Activated naive CD8-positive, alpha-beta T cell treated with anti-CD3 and anti-CD28 coated beads, Interleukin-2, amount 50 U/mL, for 24 hours (primary cell): ENCODE measurements at regions not wholly inside any gene's neighbourhood (a gene's known extent, or its start where the extent isn't known, plus 50 kb on each side); places are given as distances from the start of the nearest gene placed in this dataset.

Source experiments
- ATAC-seq: fragments of 150-1000 bp; cut with Tn5 transposase; one replicate; pipeline ENCODE4 v1.10.0; 2021
- DNase-seq: peaks from one replicate; pipeline ENCODE4 v3.0.0; 2021
- H3K27ac Mint-ChIP-seq: one replicate; pipeline ENCODE4 v1.8.0; 2021; ENCODE audit warnings: mild to moderate bottlenecking, mixed read lengths
- H3K27me3 Mint-ChIP-seq: one replicate; pipeline ENCODE4 v1.8.0; 2021; ENCODE audit warnings: mixed read lengths
- H3K36me3 Mint-ChIP-seq: one replicate; pipeline ENCODE4 v1.8.0; 2021; ENCODE audit warnings: low read depth, mixed read lengths
- H3K4me1 Mint-ChIP-seq: one replicate; pipeline ENCODE4 v1.8.0; 2021; ENCODE audit warnings: mixed read lengths
- H3K4me3 Mint-ChIP-seq: one replicate; pipeline ENCODE4 v1.8.0; 2021; ENCODE audit warnings: mild to moderate bottlenecking, moderate library complexity, mixed read lengths
- H3K9me3 Mint-ChIP-seq: one replicate; pipeline ENCODE4 v1.8.0; 2021; ENCODE audit warnings: mixed read lengths

GRCh38 chr1:186620566-186621350 lies 59.5 kb downstream of the PTGS2 start:
- ATAC-seq (peak; percentile 50), DNase-seq (no peak)

GRCh38 chr1:186618401-186619170 lies 61.6 kb downstream of the PTGS2 start:
- Mint-ChIP-seq H3K27ac (no peak overlapping the region), H3K9me3 (no peaks in the 10 kb centered on the region), H3K4me3 (peak overlapping the region; percentile 67), H3K36me3 (no peaks in the 10 kb centered on the region), H3K27me3 (peaks cover 3% of the 10 kb centered on the region), H3K4me1 (peaks cover 37% of the 10 kb centered on the region)
- ATAC-seq = peak; percentile 95
- peak; percentile 50 for DNase-seq

More at GRCh38 chr1:186620566-186621350, 59.5 kb downstream of the PTGS2 start:
- peaks cover 22% of the 10 kb centered on the region for H3K4me1 Mint-ChIP-seq
- no peaks in the 10 kb centered on the region for H3K36me3 Mint-ChIP-seq
- no peaks in the 10 kb centered on the region for H3K9me3 Mint-ChIP-seq
- H3K27me3 Mint-ChIP-seq = peaks cover 6% of the 10 kb centered on the region
- H3K27ac Mint-ChIP-seq = no peak overlapping the region
- no peak overlapping the region for H3K4me3 Mint-ChIP-seq

- no peaks in the 10 kb centered on the region for H3K36me3 Mint-ChIP-seq
- ATAC-seq (no peak), DNase-seq (no peak)
- peaks cover 37% of the 10 kb centered on the region for H3K4me1 Mint-ChIP-seq
- peak overlapping the region; percentile 53 for H3K4me3 Mint-ChIP-seq
- H3K27ac Mint-ChIP-seq = peak overlapping the region; percentile 46
- peaks cover 3% of the 10 kb centered on the region for H3K27me3 Mint-ChIP-seq
- H3K9me3 Mint-ChIP-seq = no peaks in the 10 kb centered on the region
These were observed 62.3 kb downstream of the PTGS2 start for GRCh38 chr1:186617926-186618325.

GRCh38 chr1:186616511-186616910 lies 63.7 kb downstream of the PTGS2 start:
- peaks cover 5% of the 10 kb centered on the region for H3K27me3 Mint-ChIP-seq
- no peak overlapping the region for H3K4me3 Mint-ChIP-seq
- DNase-seq (no peak), ATAC-seq (no peak)
- H3K4me1 Mint-ChIP-seq = peaks cover 37% of the 10 kb centered on the region
- H3K36me3 Mint-ChIP-seq = no peaks in the 10 kb centered on the region
- no peaks in the 10 kb centered on the region for H3K9me3 Mint-ChIP-seq
- no peak overlapping the region for H3K27ac Mint-ChIP-seq

GRCh38 chr1:186615332-186615731 lies 64.9 kb downstream of the PTGS2 start:
- H3K36me3 Mint-ChIP-seq = no peaks in the 10 kb centered on the region
- peaks cover 5% of the 10 kb centered on the region for H3K27me3 Mint-ChIP-seq
- H3K4me3 Mint-ChIP-seq = no peak overlapping the region
- peaks cover 29% of the 10 kb centered on the region for H3K4me1 Mint-ChIP-seq
- H3K27ac Mint-ChIP-seq = no peak overlapping the region
- ATAC-seq (no peak), DNase-seq (no peak)
- H3K9me3 Mint-ChIP-seq = no peaks in the 10 kb centered on the region

- H3K4me3 Mint-ChIP-seq = no peak overlapping the region
- H3K4me1 Mint-ChIP-seq = peaks cover 20% of the 10 kb centered on the region
- ATAC-seq = no peak
- DNase-seq = no peak
- no peak overlapping the region for H3K27ac Mint-ChIP-seq
- H3K36me3 Mint-ChIP-seq = no peaks in the 10 kb centered on the region
- peaks cover 12% of the 10 kb centered on the region for H3K27me3 Mint-ChIP-seq
- H3K9me3 Mint-ChIP-seq = no peaks in the 10 kb centered on the region
These were observed 69.1 kb downstream of the PTGS2 start for GRCh38 chr1:186611156-186611555.

- no peaks in the 10 kb centered on the region for H3K9me3 Mint-ChIP-seq
- ATAC-seq (no peak), DNase-seq (no peak)
- no peaks in the 10 kb centered on the region for H3K36me3 Mint-ChIP-seq
- no peak overlapping the region for H3K27ac Mint-ChIP-seq
- no peak overlapping the region for H3K4me3 Mint-ChIP-seq
- peaks cover 8% of the 10 kb centered on the region for H3K4me1 Mint-ChIP-seq
- peaks cover 13% of the 10 kb centered on the region for H3K27me3 Mint-ChIP-seq
These were observed 71.0 kb downstream of the PTGS2 start for GRCh38 chr1:186609183-186609582.

- Mint-ChIP-seq H3K36me3 (no peaks in the 10 kb centered on the region), H3K27me3 (peaks cover 21% of the 10 kb centered on the region), H3K4me3 (no peak overlapping the region), H3K4me1 (peaks cover 6% of the 10 kb centered on the region), H3K9me3 (no peaks in the 10 kb centered on the region), H3K27ac (no peak overlapping the region)
- DNase-seq (peak; percentile 16), ATAC-seq (peak; percentile 61)
These were observed 74.4 kb downstream of the PTGS2 start for GRCh38 chr1:186605762-186606350.

GRCh38 chr1:186595969-186596368 lies 84.3 kb downstream of the PTGS2 start:
- Mint-ChIP-seq H3K27me3 (peaks cover 59% of the 10 kb centered on the region), H3K9me3 (peaks cover 44% of the 10 kb centered on the region), H3K27ac (no peak overlapping the region), H3K4me1 (peaks cover 6% of the 10 kb centered on the region), H3K36me3 (peaks cover 4% of the 10 kb centered on the region), H3K4me3 (no peak overlapping the region)
- DNase-seq (no peak), ATAC-seq (peak; percentile 75)

- peak; percentile 70 for ATAC-seq
- Mint-ChIP-seq H3K4me3 (no peak overlapping the region), H3K4me1 (peaks cover 13% of the 10 kb centered on the region), H3K9me3 (peaks cover 7% of the 10 kb centered on the region), H3K27ac (no peak overlapping the region), H3K27me3 (peaks cover 7% of the 10 kb centered on the region), H3K36me3 (peaks cover 3% of the 10 kb centered on the region)
- DNase-seq = no peak
These were observed 101.8 kb downstream of the PTGS2 start for GRCh38 chr1:186578325-186579016.

GRCh38 chr1:186577633-186578032 lies 102.6 kb downstream of the PTGS2 start:
- Mint-ChIP-seq H3K4me3 (no peak overlapping the region), H3K9me3 (peaks cover under 1% of the 10 kb centered on the region), H3K4me1 (peaks cover 15% of the 10 kb centered on the region), H3K27me3 (peaks cover 7% of the 10 kb centered on the region), H3K36me3 (no peaks in the 10 kb centered on the region), H3K27ac (no peak overlapping the region)
- ATAC-seq (no peak), DNase-seq (no peak)

- H3K27me3 Mint-ChIP-seq = peaks cover 7% of the 10 kb centered on the region
- H3K4me3 Mint-ChIP-seq = no peak overlapping the region
- ATAC-seq = no peak
These were observed 103.0 kb downstream of the PTGS2 start for GRCh38 chr1:186577216-186577615.

GRCh38 chr1:186575348-186575747 lies 104.9 kb downstream of the PTGS2 start:
- no peak for DNase-seq
- peaks cover 3% of the 10 kb centered on the region for H3K36me3 Mint-ChIP-seq
- H3K4me1 Mint-ChIP-seq = peaks cover 29% of the 10 kb centered on the region
- H3K4me3 Mint-ChIP-seq = no peak overlapping the region
- H3K9me3 Mint-ChIP-seq = no peaks in the 10 kb centered on the region
- no peak overlapping the region for H3K27ac Mint-ChIP-seq
- ATAC-seq = no peak
- peaks cover 6% of the 10 kb centered on the region for H3K27me3 Mint-ChIP-seq

More at GRCh38 chr1:186577216-186577615, 103.0 kb downstream of the PTGS2 start:
- DNase-seq = no peak
- no peaks in the 10 kb centered on the region for H3K9me3 Mint-ChIP-seq
- no peak overlapping the region for H3K27ac Mint-ChIP-seq
- H3K36me3 Mint-ChIP-seq = no peaks in the 10 kb centered on the region
- peaks cover 19% of the 10 kb centered on the region for H3K4me1 Mint-ChIP-seq

GRCh38 chr1:186574926-186575325 lies 105.3 kb downstream of the PTGS2 start:
- H3K36me3 Mint-ChIP-seq = peaks cover 3% of the 10 kb centered on the region
- no peak overlapping the region for H3K27ac Mint-ChIP-seq
- ATAC-seq = no peak
- peaks cover 29% of the 10 kb centered on the region for H3K4me1 Mint-ChIP-seq
- no peak for DNase-seq
- no peak overlapping the region for H3K4me3 Mint-ChIP-seq
- no peaks in the 10 kb centered on the region for H3K9me3 Mint-ChIP-seq
- H3K27me3 Mint-ChIP-seq = peaks cover 6% of the 10 kb centered on the region
